AG20443 (cell line): ENCODE measurements at regions not wholly inside any gene's neighbourhood (a gene's known extent, or its start where the extent isn't known, plus 50 kb on each side); places are given as distances from the start of the nearest gene placed in this dataset.
A peak's percentile ranks its signal among the peaks of the same experiment; 100 is the strongest.

Source experiments
- DNase-seq: peaks from one replicate; pipeline ENCODE4 v3.0.0; 2012; ENCODE audit warnings: low spot score, mixed read lengths

DNA sequence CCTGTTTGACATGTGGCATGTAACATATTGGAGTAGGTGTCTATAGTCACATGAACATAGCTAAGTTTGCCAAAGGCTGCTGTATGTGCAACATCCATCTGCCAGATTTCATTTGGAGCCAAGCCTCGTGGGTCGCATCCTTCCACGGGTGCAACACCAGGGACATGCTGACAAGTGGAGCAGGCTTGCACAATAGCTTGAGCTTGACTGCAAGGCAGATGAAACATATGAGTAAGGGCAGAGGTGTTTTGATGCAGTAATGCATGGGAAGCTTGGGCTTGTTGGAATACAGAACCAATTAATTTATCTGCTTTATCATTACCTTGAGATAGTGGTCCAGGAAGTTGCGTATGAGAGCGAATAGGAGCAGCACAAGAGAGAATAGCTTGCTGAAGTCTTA lies 74.1 kb upstream of the BTN3A2 start:
- DNase-seq: no peak

DNA sequence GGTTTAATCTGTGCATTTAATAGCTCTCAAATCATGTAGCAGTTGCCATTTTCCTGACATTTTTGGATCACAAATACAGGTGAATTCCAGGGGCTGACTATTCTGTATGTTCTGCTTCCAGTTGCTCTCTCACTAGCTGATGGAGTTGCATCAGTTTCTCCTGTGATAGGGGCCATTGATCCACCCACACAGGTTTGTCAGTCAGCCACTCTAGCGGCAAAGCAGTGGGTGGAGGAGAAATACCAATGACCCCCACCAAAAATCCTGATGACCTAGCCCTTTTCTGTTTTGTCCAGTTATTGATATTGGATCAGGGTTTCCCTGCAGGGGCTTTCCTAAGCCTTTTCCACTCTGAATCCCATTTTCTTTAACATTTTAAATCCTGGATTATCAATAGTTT lies 72.3 kb upstream of the BTN3A2 start:
- DNase-seq: no peak

DNA sequence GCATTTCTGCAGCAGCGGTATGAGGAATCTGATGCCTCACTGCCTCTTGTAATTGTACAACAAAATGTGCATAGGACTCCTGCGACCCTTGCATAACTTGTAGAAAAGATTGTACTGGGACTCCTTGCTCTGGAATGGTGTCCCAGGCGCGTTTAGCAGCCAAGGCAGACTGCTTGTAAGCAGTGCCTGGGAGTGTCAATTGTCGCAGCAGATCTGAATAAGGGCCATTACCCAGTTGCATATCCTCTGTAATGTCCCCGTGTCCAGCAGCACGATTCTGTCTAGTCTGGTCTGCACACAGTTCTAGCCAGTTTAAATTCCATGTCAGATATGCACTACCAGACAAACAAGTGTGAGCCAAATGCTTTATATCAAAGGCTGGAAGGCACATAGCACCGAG lies 70.7 kb upstream of the BTN3A2 start:
- DNase-seq: no peak

DNA sequence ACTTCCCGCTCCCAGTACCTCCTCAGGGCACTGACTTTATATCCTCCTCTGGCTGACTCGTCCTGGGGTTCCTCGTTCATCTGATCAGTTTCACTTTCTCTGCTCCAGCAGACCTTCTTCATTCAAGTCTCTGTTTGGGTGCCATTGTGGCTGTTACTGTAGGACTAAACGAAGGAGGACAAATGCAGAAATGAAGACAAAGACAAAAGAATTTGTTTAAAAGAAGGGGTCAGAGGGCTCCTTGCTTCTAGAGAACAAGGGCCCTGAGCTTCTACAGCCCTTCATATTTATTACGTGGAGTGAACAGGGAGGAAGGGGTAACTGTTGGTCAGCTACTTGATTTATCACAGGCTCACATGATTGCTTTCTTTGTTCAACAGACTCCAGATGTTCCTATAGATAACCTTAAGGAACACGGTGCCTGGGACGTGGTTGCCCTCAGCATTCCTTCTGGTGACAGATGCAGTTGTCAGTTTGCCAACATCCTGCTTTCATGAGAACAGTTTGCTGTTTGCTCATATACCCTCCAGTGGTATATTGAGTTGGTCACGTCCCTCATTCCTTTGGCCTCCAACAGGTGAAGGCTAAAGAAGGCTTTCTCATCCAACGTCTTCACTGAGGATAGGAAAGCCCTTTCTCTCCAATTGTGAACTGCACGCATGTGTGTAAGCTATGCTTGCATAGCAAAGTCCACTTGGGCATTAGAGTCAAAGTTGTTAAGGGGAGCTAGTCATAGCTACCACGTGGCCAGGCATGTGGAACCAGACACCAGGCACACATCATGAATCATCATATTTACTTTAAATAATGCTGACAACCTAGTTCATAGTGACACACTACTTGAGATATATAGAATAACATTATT lies 69.1 kb upstream of the BTN3A2 start:
- peak; percentile 31 for DNase-seq

DNA sequence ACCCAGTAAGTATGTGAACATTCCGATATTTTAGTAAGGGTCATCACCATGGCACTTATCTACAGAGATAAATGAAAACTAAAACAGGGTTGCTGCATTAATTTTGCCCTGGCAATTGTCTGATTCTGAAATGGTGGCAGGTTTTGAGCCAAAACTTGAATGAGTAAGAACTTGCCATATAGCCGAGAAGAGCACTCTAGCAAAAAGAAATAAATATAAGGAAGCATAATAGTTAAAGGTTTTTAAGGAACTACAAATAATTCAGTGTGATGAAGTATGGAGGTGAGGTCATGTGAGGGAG lies 68.5 kb upstream of the BTN3A2 start:
- DNase-seq: no peak

DNA sequence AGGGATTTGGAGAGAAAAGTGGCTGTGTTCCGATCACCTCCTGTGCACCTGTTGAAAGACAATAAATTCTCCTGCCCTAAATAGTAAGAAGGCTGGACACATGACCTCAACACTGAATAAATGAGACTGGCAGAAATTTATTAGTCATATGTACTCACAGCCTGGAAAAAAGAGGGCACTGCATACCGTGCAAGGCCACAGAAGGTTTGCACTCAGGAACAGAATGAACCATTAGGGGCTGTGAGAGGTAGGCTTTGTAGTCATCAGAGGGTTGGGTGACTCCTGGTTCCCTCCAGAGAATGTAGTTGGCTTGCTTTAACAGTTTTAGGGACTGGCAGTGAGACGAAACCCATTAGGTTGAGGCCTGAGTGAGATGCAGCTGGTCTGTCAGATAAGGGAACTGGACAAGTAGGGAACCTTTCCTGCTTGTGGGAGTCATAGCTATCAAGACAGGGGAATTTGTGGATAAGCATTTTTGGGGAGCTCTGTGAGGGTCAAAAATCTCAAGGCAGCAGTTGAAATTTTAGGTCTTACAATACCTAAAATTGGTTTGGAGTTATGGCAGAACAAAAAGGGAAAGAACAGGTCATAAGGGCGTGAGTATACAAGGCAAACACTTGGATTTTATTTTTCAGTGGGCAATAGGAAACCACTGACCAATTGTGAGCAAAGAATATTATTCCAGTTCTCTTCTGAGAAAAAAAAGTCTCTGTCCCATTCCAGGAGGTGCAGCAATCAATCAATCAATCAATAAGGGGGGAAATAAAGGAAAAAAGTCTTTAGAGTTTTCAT lies 67.9 kb upstream of the BTN3A2 start:
- no peak for DNase-seq

DNA sequence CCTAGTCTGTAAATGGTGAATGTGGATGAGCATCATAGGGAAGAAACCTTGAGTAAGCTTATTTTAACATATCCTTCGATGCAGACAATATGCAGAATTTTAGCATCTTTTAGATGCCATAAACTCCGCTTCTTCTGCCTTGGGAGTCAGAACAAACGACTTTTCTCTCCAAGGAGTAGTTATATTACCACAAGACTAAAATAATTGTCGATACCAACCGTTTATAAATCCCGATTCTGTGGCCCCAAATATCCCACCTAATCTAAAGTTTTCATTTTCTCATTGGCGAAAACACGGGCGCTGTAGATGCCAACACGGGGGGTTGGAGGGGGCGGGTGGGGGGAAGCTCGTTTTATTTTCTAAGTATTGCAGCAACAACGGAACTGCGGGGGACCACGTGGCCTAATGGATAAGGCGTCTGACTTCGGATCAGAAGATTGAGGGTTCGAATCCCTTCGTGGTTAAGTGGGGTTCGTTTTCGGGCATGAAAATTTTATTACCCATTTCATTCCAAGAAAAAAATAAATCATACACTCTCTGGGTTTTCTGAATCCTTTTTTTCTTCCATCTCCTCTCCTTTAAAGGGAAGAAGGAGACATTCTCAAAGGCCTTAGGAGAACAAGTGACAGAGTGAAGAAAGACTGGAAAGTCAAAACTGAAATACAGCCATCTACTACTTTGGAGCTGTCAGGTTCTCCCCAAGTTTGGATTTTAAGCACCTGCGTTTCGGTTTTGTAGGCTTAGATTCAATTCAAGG lies 65.5 kb upstream of the BTN3A2 start:
- DNase-seq: no peak

DNA sequence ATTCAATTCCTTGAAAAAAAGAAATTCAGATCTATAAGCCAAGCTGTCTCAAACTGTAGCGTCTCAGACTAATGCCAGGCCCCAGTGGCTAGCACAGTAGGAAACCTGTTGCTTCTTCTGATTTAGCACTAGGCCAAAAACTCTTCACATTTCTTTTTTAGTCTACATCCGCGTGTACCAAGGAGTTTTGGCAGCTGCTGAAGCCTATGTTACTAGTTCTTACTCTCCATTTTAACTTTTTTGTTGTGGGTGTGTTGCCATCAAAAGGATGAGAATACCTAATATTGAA lies 65.0 kb upstream of the BTN3A2 start:
- DNase-seq: no peak

DNA sequence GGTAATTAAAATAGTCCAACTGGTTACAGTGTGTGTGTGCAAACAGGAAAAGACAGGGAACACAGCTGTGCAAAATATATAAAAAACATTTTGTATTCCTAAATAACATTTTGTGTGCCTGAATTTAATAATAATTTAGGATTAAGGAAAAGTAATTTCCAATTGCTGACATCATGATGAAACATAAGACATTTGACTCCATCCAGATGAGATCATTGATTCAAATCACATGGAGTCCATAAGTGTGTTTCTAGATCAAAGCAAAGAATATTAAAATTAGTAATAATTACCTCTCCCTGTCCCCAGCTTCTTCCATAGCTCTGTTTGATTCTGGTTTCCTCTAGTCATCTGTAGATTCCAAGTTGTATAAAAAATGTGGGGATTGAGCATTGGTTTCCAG lies 64.6 kb upstream of the BTN3A2 start:
- no peak for DNase-seq

DNA sequence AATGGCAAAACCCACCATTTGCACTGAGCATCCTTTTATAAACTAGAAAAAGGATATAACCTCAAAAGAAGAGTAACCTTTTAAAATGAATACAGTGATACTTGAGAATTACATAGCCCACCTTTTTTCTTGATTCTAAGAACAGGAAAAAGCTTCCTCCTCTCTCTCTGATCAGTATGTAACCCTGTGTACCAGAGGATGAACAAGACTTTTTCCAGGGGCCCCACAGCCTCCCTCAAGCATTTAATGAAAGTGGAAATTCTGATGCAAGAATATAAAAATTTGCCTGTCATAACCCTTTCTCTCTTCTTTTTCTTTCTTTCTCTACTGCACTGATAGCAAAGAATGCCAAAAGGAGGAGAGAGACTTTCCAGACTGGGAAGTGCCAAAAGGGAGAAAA lies 64.2 kb upstream of the BTN3A2 start:
- DNase-seq: no peak

DNA sequence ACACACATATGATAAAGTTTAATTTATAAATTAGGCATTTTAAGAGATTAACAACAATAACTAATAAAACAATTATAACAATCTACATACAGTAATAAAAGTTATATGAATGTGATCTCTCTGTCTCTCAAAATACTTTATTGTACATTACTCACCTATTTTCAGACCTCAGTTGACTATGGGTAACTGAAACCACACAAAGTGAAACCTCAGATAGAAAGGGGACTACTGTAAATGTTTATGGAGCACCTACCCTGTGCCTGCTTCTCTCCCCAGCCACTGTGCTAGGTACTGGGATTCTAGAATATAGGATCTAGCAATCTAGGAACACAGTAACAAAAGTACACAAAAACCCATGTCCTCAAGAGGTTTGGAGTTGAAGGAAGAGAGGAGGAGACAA lies 63.4 kb upstream of the BTN3A2 start:
- no peak for DNase-seq

DNA sequence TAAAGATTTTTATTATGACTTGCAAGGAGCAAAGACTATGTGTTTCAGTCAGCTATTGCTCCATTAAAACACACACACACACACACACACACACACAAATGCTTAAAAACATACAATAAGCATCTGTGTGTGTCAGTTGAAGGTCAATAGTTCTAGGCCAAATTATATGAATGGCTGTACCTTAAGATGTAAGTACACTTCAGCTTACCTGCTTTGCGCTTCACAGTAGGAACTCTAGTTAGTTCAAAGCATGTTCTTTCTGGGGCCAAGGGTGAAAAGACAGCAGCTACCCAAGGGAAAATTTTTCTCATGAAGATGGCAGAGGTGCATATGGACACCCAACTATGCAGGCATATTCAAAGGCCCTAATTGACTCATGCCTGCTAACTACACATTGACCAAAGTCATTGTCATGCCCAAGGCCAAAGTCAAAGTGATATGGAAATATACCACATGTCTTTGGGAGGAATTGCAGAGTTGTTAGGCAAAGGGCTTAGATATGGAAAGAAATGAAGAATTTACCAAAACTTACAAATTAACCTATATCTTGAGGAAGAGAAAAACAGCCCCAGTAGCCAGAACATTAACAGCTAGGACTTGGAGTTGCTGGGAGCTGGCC lies 61.9 kb upstream of the BTN3A2 start:
- no peak for DNase-seq

DNA sequence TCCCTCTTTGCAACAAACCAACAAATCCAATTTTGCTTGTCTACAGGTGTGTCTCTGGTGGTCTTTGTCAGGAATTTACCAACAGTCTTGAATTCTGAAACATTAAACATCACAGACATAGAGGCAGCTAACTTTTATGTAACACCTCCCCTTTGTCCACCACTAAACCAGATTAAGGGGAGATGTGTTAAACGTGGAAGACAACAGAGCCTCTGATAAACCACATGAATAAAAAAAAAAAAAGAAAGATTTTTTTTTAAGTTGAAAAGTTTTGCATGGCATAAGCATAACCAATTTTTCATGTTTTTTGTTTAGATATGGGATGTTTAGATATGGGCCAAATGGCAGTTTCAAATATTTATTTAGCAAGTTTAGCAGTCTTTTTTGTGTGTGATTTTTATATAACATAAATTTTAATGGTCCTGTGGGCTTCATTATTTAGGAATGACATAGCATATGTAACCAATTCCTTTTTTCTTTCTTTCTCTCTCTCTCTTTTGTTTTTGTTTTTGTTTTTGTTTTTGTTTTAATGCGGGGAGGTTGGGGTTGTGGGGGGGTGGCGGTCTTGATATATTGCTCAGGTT lies 60.7 kb upstream of the BTN3A2 start:
- no peak for DNase-seq

DNA sequence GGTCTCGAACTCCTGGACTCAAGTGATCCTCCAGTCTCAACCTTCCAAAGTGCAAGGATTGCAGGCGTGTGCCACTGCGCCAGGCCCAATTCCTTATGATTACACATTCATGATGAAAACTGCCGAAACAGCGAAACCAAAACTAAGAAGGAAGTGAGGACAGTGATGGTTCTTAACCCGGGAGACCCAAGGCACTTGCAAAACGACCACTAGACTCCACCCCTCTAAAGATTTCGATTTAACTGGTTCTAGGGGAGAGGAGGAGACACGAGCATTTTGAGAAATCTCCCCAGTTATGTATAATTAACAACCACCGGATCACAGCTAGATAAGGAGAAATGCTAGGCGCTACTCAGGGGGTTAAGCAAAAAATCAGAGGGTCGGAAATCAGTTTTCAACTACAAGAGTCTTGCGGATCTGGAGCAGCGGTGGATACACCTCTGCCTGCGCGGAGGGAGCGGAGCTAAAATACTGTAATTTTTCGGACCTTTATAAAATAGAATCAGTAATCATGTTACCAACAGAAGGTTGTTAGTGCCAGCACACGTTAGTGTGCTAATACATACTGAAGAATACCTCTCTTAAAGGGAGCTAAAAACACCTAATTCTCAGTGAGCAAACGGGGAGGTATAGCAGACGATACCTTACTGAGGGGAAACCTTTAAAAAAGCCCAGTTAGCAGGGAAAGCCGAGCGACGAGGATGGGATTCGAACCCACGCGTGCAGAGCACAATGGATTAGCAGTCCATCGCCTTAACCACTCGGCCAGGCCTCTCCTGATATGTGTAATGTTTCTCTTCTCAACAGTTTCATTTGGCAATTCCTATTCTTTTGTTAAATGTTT lies 60.0 kb upstream of the BTN3A2 start:
- peak; percentile 48 for DNase-seq

DNA sequence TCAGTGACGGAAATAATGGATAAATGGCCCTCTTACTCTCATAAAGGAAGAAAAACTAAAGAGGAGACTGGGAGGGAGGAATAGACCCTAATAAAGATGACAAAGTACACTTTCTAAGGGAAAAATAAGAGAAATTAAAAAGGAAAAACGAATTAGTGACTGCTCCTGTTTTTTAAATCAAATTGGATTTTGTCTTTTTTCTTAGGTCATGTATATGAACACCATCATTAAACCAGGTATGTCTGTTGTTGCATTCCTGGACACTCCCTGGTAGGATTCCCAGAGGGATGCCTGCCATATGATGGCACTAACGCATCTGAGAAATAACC lies 59.4 kb upstream of the BTN3A2 start:
- DNase-seq: no peak

DNA sequence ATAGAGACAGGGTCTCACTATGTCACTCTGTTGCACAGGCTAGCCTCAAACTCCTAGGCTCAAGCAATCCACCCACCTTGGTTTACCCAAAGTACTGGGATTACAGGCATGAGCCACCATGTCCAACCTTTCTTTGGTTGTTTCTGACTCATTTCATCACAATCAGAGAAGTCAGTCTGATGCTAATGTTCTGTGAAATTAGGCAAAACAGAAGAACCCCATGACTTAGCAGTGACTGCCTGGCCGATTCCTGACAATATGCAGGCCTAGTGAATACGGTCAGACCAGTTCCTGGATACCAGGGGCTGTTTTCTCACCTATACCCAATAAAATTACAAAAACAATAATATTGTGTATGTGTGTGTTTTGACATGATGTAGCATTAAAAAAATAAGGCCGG lies 58.8 kb upstream of the BTN3A2 start:
- DNase-seq: no peak

DNA sequence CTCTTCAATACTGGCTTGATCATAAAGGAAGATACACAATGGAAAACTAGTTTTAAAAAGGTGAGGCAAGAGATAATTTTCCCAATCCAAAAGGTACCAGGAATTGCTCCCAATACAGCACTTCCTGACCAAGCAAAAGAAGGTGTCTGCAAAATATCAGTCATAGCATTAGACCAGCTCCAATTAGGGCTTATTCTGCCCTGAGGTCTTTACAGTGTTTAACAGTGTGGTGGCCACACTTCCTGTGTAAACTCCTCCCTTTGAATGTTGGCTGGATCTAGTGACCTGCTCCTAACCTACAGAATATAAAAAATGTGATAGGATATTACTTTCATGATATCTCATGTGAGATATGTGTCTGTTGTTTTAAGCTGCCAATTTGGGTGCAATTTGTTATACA lies 57.1 kb upstream of the BTN3A2 start:
- no peak for DNase-seq

DNA sequence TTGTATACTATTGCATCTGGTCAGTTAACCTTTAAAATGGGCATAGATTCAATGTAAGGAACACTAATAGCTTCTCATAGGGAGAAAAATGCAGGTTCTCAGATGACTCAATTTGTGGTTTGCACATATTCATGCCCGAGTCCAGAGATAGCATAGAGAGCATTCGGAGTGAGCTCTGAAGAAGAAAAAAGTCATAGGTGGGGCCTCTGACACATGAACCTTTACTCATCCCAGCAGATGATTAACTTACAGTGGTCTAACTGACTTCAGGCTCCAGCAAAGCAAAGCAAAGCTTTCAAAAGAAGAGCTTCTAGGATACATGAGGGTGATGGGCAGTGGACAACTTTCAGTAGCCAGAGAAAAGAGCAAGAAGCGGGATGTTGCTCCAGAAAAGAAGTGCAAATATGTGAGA lies 55.3 kb upstream of the BTN3A2 start:
- DNase-seq: peak; percentile 24

DNA sequence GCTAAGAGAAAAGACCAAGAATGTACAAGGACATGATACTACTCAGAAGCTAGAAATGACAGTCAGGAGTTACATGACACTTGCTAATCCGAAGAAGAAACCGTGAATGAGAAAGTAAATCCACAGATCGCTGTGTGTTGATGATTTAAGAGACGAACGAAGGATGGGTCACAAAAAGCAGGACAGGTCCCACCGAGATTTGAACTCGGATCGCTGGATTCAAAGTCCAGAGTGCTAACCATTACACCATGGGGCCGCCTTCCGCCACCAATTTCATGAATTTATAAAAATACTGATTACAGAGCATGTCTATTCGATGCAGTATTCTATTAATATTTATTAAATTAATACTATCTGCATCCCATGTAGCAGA lies 54.0 kb upstream of the BTN3A2 start:
- DNase-seq: peak; percentile 18

DNA sequence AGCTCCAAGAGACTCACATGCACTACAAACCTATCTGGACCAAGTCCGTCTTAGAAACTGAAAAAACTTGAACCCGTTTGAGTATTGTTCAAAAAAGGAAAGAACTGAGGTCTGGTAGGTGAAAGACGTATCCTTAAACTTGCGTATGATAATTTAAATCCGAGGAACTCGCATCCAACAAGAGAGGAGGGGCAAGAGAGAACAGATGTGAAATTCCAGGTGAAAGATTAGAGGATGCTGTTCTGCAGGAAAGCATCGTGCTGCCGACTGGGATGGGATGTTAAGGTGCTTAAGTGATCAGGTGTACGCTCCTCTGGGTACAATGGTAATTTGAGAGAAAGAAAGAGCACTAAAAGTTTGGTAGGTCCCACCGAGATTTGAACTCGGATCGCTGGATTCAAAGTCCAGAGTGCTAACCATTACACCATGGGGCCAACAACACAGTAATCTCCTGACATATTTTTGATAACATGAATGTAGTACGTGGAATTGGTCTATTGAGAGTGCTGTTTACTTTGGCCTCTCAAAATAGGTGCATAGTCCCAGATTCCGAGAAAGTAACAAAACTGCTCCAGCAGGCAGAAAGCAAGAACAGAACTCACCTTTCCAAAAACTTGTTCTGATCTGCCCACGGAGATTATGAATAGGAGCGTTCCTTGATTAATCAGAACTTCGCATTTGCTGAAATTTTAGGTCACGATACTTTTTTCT lies 53.5 kb upstream of the BTN3A2 start:
- DNase-seq: peak; percentile 29

DNA sequence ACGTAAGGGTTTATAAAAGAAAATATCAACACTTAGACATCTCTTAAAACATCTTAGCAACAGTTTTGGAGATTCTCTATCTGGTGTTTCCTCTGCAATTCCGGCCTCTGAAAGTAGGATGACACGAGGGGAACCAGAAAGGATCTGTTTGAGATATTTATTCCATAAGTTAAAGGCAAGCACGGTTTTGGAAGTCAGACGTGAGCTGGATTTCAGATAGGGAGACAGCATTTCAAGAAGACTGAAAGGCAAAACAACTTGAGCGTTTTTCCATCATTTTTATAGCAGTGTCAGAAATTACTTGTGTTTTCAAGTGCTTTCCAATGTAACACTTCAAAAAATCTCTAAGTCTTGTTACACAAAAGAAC lies 52.9 kb upstream of the BTN3A2 start:
- DNase-seq: no peak
